ENCODE measurements at regions not wholly inside any gene's neighbourhood (a gene's known extent, or its start where the extent isn't known, plus 50 kb on each side); places are given as distances from the start of the nearest gene placed in this dataset.

DNA sequence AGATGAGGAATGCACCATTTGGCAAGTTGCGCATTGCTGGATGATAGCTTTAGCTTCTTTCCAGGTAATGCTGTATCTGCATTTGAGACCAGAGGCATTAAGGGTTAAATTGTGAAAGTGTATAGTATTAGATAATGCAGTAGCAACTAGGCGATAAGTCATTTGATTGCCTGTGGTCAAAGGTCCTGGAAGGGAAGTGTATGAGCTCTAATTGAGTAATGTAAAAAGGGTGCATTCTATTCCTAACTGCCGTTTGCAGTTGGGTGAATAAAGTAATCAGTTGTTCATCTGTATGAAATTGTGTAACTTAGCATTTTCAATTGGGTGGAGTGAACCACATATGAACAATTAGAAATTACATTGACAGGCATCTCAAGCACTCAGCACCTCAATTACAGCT lies 54.5 kb upstream of the WDR1 start:
- CTCF ChIA-PET: no interaction called here
- TF ChIP-seq, protein P1, sequence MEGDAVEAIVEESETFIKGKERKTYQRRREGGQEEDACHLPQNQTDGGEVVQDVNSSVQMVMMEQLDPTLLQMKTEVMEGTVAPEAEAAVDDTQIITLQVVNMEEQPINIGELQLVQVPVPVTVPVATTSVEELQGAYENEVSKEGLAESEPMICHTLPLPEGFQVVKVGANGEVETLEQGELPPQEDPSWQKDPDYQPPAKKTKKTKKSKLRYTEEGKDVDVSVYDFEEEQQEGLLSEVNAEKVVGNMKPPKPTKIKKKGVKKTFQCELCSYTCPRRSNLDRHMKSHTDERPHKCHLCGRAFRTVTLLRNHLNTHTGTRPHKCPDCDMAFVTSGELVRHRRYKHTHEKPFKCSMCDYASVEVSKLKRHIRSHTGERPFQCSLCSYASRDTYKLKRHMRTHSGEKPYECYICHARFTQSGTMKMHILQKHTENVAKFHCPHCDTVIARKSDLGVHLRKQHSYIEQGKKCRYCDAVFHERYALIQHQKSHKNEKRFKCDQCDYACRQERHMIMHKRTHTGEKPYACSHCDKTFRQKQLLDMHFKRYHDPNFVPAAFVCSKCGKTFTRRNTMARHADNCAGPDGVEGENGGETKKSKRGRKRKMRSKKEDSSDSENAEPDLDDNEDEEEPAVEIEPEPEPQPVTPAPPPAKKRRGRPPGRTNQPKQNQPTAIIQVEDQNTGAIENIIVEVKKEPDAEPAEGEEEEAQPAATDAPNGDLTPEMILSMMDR (IDR thresholded peaks at IDR 0.05; ENCODE audit: unreplicated experiment): no peak
- Mint-ChIP-seq H3K4me3 (ENCODE audit: low read depth, unreplicated experiment) (no peak overlapping the region), H3K9me3 (ENCODE audit: low read depth, unreplicated experiment) (no peaks in the 10 kb centered on the region), H3K27me3 (ENCODE audit: unreplicated experiment) (peaks cover 14% of the 10 kb centered on the region), H3K36me3 (ENCODE audit: insufficient read depth, unreplicated experiment) (no peaks in the 10 kb centered on the region), H3K27ac (ENCODE audit: unreplicated experiment) (no peak overlapping the region), H3K4me1 (ENCODE audit: low read depth, unreplicated experiment) (no peaks in the 10 kb centered on the region)
- intact Hi-C loops (cut with micrococcal nuclease; ENCODE audit: unreplicated experiment): loop anchor here (5.0 kb wide), 1 partner anchor 356 kb away; no protein-coding TSS in a partner anchor
- DNase-seq: no peak
- BruUV-seq (replicated peaks): no TSS peak

DNA sequence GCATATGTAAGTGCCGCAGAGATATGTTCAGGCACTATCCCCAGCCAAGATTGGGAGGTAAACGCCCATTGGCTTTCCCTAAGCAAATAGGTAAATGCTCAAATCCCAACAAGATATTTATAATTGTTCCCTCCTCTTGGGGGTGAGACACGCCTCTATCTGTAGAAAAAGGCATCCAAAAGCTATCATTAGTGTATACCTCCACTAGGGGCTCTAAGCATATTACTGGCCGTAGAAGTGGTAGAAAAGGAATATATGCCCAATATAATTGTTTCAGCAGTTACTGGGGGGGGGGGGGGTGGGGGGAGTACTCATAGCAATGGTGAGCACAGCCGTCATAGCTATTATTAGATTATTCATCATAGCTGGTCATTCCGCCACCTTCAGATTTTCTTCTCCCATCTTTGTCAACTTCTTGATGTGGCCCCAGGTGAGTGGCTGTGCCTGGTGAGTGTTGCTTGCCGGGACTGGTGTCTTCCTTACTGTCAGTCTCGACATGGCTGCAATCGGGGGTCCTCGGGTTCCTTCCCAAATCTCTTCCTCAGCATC lies 53.3 kb upstream of the WDR1 start:
- TF ChIP-seq, protein P1 (IDR thresholded peaks at IDR 0.05; ENCODE audit: unreplicated experiment): no peak
- CTCF ChIA-PET: interaction anchor here (0.7 kb wide), 1 partner anchor 12 kb away, joined by 3 read pairs; no protein-coding TSS in a partner anchor
- H3K9me3 Mint-ChIP-seq (ENCODE audit: low read depth, unreplicated experiment): no peaks in the 10 kb centered on the region
- H3K27me3 Mint-ChIP-seq (ENCODE audit: unreplicated experiment): peaks cover 24% of the 10 kb centered on the region
- intact Hi-C loops (cut with micrococcal nuclease; ENCODE audit: unreplicated experiment): loop anchor here (5.0 kb wide), 1 partner anchor 357 kb away; no protein-coding TSS in a partner anchor
- H3K27ac Mint-ChIP-seq (ENCODE audit: unreplicated experiment): no peak overlapping the region
- H3K4me1 Mint-ChIP-seq (ENCODE audit: low read depth, unreplicated experiment): no peaks in the 10 kb centered on the region
- no TSS peak for BruUV-seq (replicated peaks)
- H3K36me3 Mint-ChIP-seq (ENCODE audit: insufficient read depth, unreplicated experiment): no peaks in the 10 kb centered on the region
- H3K4me3 Mint-ChIP-seq (ENCODE audit: low read depth, unreplicated experiment): no peak overlapping the region
- DNase-seq: no peak

DNA sequence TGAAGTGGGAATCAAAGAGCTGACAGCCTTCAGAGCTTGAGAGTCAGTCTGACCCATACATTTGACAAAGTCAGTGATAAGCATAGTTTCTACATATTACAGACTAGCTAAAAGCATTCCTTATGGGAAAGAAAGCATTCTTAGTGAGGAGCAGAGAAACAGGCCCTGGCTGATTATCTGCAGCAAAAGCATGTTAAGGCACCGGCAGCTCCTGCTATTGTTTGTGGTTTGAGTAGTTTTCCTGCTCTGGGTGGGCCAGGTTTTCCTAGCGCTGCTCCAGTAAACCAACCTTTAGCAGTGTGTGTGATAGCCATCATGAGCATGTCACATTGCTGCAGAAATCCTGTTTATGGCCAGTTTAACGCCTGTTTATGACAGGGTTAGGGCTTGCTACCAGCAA lies 51.6 kb upstream of the WDR1 start:
- H3K4me3 Mint-ChIP-seq (ENCODE audit: low read depth, unreplicated experiment): no peak overlapping the region
- H3K4me1 Mint-ChIP-seq (ENCODE audit: low read depth, unreplicated experiment): no peaks in the 10 kb centered on the region
- no TSS peak for BruUV-seq (replicated peaks)
- H3K36me3 Mint-ChIP-seq (ENCODE audit: insufficient read depth, unreplicated experiment): no peaks in the 10 kb centered on the region
- CTCF ChIA-PET: no interaction called here
- no peak for DNase-seq
- peaks cover 17% of the 10 kb centered on the region for H3K27me3 Mint-ChIP-seq (ENCODE audit: unreplicated experiment)
- intact Hi-C loops (cut with micrococcal nuclease; ENCODE audit: unreplicated experiment): no loop called here
- no peaks in the 10 kb centered on the region for H3K9me3 Mint-ChIP-seq (ENCODE audit: low read depth, unreplicated experiment)
- H3K27ac Mint-ChIP-seq (ENCODE audit: unreplicated experiment): no peak overlapping the region
- TF ChIP-seq, protein P1 (IDR thresholded peaks at IDR 0.05; ENCODE audit: unreplicated experiment): no peak

DNA sequence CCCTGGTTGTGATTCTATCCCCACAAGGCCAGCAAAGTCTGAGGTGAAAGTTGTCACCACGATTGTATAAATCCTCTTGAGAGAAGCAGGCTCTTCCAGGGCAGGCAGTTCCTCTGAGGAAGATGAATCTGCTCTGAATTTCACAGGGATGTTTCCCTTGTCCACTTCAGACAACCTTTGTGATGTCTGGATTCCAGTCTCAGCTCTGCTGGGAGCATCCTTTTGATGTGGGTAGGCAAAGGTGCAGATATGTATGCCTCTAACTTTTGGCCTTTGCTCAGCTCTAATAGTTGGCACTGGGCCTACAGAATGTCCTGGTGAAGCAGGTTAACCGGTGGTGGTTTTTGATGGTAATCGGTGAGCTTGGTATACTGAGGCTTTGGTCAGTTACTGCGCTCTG lies 50.6 kb upstream of the WDR1 start:
- no TSS peak for BruUV-seq (replicated peaks)
- no peak for DNase-seq
- Mint-ChIP-seq H3K36me3 (ENCODE audit: insufficient read depth, unreplicated experiment) (no peaks in the 10 kb centered on the region), H3K27me3 (ENCODE audit: unreplicated experiment) (peaks cover 17% of the 10 kb centered on the region), H3K9me3 (ENCODE audit: low read depth, unreplicated experiment) (no peaks in the 10 kb centered on the region), H3K4me3 (ENCODE audit: low read depth, unreplicated experiment) (no peak overlapping the region), H3K27ac (ENCODE audit: unreplicated experiment) (no peak overlapping the region), H3K4me1 (ENCODE audit: low read depth, unreplicated experiment) (no peaks in the 10 kb centered on the region)
- intact Hi-C loops (cut with micrococcal nuclease; ENCODE audit: unreplicated experiment): no loop called here
- TF ChIP-seq, protein P1 (IDR thresholded peaks at IDR 0.05; ENCODE audit: unreplicated experiment): no peak
- CTCF ChIA-PET: interaction anchor here (0.7 kb wide), 1 partner anchor 9 kb away, joined by 3 read pairs; no protein-coding TSS in a partner anchor
